K562 (cell line): ENCODE measurements at regions not wholly inside any gene's neighbourhood (a gene's known extent, or its start where the extent isn't known, plus 50 kb on each side); places are given as distances from the start of the nearest gene placed in this dataset.

Source experiments
- CREM ChIP-seq: IDR thresholded peaks from 2 replicates; pipeline ENCODE4 v1.6.1; 2014; ENCODE audit warnings: antibody characterized with exemption, low read depth
- GTF2E2 ChIP-seq: fragments of 200-800 bp; sonication (Bioruptor generic); IDR thresholded peaks from 2 replicates; pipeline ENCODE4 v1.6.1; 2016; ENCODE audit warnings: missing genetic modification characterization, missing compliant biosample characterization
- POLR2A ChIP-seq: fragments of 450-650 bp; conservative IDR thresholded peaks from 2 replicates; pipeline ENCODE4 v1.6.1; 2016
- YY1 ChIP-seq, 3 experiments: IDR thresholded peaks; 2 replicates each; pipeline ENCODE4 v1.6.1; 2011; ENCODE audit warnings: low read length in 2 of 3, mild to moderate bottlenecking in 2 of 3, moderate library complexity in 2 of 3, borderline replicate concordance in 1 of 3, control low read depth in 1 of 3, low read depth in 1 of 3; ENCODE audit not compliant: insufficient read depth in 3 of 3, insufficient replicate concordance in 2 of 3, control insufficient read depth in 1 of 3, insufficient read length in 1 of 3; ENCODE audit errors: extremely low read depth in 1 of 3
- ZNF174 ChIP-seq: fragments of 250-450 bp; sonication (Bioruptor Pico); IDR thresholded peaks from 2 replicates; pipeline ENCODE4 v1.4.0; 2020; ENCODE audit warnings: mild to moderate bottlenecking
- ZNF384 ChIP-seq: IDR thresholded peaks from 2 replicates; pipeline ENCODE4 v1.6.1; 2012; ENCODE audit warnings: low read depth, low read length, improper control_type of control experiment
- ZSCAN32 ChIP-seq: fragments of 450-650 bp; formaldehyde crosslinking; IDR thresholded peaks from 2 replicates; pipeline ENCODE4 v1.4.0; 2020; ENCODE audit warnings: mild to moderate bottlenecking, moderate library complexity
- TF ChIP-seq, protein P1 (sequence below): fragments of 250-450 bp; sonication (Bioruptor Pico); IDR thresholded peaks from 2 replicates; pipeline ENCODE4 v1.8.0; 2022; ENCODE audit warnings: moderate library complexity, mild to moderate bottlenecking, inconsistent platforms
- TF ChIP-seq, protein P2 (sequence below): IDR thresholded peaks from 3 replicates; pipeline ENCODE4 v1.6.1; 2011; ENCODE audit warnings: borderline replicate concordance, mild to moderate bottlenecking; ENCODE audit not compliant: insufficient read length, insufficient read depth

- TF ChIP-seq POLR2A, result no peak
- TF ChIP-seq CREM, result no peak
- TF ChIP-seq, protein P1, sequence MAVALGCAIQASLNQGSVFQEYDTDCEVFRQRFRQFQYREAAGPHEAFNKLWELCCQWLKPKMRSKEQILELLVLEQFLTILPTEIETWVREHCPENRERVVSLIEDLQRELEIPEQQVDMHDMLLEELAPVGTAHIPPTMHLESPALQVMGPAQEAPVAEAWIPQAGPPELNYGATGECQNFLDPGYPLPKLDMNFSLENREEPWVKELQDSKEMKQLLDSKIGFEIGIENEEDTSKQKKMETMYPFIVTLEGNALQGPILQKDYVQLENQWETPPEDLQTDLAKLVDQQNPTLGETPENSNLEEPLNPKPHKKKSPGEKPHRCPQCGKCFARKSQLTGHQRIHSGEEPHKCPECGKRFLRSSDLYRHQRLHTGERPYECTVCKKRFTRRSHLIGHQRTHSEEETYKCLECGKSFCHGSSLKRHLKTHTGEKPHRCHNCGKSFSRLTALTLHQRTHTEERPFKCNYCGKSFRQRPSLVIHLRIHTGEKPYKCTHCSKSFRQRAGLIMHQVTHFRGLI (CRISPR knock-in tag), result no peak
- TF ChIP-seq YY1 (IDR thresholded peaks at IDR 0.05; ENCODE audit: borderline replicate concordance in 1 of 3, control insufficient read depth in 1 of 3, extremely low read depth in 1 of 3, insufficient read depth in 3 of 3, insufficient read length in 1 of 3, insufficient replicate concordance in 2 of 3, low read depth in 1 of 3, low read length in 2 of 3), result no peak
- TF ChIP-seq, protein P2, sequence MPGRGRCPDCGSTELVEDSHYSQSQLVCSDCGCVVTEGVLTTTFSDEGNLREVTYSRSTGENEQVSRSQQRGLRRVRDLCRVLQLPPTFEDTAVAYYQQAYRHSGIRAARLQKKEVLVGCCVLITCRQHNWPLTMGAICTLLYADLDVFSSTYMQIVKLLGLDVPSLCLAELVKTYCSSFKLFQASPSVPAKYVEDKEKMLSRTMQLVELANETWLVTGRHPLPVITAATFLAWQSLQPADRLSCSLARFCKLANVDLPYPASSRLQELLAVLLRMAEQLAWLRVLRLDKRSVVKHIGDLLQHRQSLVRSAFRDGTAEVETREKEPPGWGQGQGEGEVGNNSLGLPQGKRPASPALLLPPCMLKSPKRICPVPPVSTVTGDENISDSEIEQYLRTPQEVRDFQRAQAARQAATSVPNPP, result no peak
- no peak for TF ChIP-seq ZNF174 (CRISPR knock-in tag)
- TF ChIP-seq GTF2E2 (tag), result no peak
- no peak for TF ChIP-seq ZNF384
- no peak for TF ChIP-seq ZSCAN32 (CRISPR knock-in tag)
Measured at GRCh38 chr20:11411765-11412164, 505.9 kb upstream of the BTBD3 start.
